ENCODE measurements at regions not wholly inside any gene's neighbourhood (a gene's known extent, or its start where the extent isn't known, plus 50 kb on each side); places are given as distances from the start of the nearest gene placed in this dataset.

GRCh38 chr3:107969994-107970819, 120.6 kb downstream of the CD47 start:
- peak; percentile 56 for DNase-seq

DNA sequence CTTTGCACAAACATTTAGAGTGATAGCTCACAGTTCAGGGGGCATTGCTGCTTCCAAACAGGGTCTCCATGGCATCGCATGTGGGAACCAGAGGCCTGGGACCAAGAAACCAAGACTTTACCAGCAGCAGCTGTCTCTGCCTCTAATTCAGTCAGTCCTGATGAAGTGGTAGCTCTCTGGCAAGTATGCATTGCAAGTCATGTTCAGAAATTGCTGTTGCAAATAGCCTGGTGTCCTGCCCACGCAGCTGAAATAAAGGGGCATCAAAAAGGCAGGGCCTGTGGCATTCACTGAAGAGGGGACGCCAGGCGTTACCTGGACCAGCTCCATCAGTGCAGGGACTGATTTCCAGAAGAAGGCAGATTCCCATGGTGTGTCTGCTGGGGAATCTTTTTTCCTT, 121.3 kb downstream of the CD47 start:
- no peak for DNase-seq

GRCh38 chr3:107966276-107966675, 124.6 kb downstream of the CD47 start:
- DNase-seq: no peak

GRCh38 chr3:107965136-107965655, 125.6 kb downstream of the CD47 start:
- DNase-seq: no peak

GRCh38 chr3:107963581-107963980, 127.2 kb downstream of the CD47 start:
- DNase-seq: no peak

- DNase-seq: no peak
Measured at GRCh38 chr3:107962946-107963345, 127.9 kb downstream of the CD47 start.

GRCh38 chr3:107962037-107962436, 128.8 kb downstream of the CD47 start:
- DNase-seq: no peak

DNA sequence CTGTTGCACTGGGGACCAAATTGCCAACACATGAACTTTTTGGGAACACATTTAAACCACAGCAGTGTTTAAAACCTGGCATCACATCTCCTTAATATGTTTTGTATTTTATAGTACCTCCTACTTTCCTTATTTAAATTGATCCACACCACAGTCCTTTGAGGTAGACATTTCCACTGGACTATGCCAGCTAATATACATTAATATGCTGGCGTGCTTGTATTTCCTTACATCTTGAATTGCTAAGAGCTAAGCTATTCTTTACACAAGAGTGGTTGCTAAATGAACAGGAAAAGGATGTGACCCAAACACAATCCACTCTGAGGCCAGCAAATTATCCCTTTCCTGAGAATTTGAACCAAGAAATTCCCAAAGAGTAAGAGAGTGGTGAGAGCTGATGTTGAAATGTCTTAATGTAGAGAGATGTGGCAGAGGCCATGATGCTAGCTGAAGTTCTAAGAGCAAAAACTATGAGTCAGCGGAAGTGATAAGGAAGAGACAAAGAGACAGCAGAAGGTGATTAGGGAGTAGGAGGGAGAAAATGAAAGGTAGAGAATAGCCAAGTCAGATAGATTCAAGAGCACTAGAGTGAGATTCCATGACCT, 131.2 kb downstream of the CD47 start:
- DNase-seq: no peak

- DNase-seq: no peak
Measured at GRCh38 chr3:107958146-107958545, 132.7 kb downstream of the CD47 start.

DNA sequence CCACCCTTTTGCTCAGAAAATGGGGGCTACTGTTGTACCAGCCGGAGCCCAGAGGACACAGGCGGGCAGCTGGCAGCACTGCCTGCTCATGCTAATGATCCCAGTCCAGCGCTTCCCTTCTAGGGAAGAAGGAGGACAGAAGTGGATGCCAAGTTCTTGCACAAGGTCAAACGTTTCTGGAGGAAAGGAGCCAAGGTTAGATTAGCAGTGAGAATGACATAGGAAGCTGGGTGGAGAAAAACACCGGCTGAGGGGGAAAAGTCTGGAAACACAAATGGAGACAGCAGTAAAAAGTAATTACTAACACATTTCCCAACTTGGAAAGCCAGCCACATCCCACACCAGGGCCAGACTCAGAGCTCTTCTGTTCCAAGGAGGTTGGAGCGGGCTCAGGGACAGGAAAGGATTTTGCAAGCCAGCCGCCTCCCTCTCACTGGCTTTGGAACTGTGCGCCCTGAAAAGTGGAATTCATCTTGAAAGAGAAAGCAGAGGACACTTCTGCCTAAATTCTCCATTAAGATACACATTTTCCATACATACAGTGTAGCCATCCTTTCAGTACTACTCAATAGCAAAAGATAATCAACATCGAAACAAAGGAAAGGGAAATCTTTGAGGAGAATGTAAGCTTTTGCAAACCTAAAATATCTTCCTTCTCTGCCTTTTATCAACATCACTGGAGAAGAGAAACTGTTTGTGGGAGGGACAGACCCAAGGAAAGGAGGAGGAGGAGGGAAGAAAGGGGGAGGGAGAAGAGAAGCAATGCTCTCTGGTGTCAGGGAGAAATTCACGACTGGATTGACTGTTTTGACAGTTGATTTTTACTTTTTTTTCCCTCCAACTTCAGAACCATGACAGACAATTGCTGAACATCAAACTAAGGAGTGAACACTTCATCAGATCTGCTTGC, 133.6 kb downstream of the CD47 start:
- DNase-seq: no peak

DNA sequence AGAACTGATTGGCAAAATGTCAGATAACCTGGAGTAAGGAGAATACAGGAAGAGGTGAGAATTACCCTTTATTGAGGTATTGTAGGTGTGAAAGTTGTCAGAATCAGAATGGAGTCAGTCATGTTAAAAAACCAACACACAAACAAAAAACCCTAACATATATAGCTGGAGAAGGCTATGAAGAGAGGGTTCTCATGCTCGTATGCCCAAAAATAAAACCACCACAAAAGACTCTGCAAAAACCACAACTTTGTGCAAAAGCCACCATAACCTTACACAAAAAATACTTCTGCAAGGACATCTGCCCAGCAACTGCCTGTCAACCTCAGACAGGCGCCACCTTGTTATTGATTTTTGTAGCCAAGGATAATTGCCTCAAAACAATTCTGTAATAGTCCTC, 136.0 kb downstream of the CD47 start:
- peak; percentile 48 for DNase-seq

DNA sequence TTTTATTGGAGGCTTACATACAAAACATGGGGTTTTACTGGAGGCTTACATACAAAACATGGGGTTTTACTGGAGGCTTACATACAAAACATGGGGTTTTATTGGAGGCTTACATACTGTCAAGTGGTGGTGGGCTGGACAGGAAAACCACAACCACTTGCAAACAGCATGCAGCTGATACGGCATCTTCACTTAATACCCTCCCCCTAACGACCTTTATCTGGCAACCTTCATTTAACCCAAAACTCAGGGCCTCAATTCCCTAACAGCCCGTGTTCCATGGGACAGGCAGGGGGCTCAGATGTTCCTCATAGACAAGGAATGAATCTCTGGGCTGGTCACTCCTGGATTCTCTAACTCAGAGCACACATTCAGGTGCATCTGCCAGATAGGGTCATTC, 137.1 kb downstream of the CD47 start:
- DNase-seq: no peak

- no peak for DNase-seq
Measured at GRCh38 chr3:107951126-107951525, 139.7 kb downstream of the CD47 start.

DNA sequence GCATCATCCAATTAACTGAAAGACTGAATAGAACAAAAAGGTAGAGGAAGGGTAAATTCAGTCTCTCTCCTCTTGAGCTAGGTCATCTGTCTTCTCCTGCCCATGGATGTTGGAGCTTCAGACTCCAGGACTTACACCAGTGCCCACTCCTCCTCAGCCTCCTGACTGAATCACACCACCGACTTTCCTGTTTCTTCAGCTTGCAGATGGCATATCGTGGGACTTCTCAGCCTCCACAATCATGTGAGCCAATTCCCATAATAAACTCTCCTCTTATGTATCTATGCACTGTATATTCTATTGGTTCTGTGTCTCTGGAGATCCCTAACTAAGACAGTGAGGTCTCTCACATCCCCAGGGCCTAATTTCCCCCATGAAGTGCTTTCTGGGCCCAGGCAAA, 140.4 kb downstream of the CD47 start:
- no peak for DNase-seq

GRCh38 chr3:107949394-107949970, 141.3 kb downstream of the CD47 start:
- DNase-seq: no peak

DNA sequence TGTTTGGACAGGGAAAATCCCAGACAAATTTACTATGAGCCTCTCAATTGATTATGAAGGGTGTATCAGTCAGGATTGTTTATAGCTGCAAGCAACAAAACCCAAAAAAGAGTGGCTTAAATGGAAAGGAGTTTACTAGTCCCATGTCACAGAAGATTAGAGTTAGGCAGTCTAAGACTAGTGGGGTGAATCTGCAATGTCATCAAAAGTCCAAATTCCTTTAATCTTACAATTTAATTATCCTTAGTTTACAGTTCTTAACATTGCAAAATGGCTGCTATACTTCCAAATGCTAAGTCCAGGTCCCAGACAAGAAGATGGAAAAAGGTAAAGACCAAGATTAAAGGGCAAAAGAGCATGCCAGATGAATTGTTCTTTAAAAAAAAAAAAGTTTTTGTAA, 143.6 kb downstream of the CD47 start:
- DNase-seq: no peak

DNA sequence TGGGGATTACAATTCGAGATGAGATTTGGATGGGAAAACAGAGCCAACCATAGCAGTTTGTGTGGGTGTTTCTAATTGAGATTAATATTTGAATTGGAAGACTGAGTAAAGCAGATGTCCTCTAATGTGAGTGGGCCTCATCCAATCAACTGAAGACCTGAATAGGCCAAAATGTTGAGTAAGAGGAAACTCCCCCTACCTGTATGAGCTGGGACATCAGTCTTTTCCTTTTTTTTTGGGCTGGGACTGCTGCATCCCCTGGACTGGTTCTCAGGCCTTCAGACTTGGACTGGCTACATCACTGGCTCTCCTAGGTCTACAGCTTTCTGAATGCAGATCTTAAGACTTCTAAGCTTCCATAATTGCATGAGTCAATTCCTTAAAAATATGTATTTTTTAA, 144.1 kb downstream of the CD47 start:
- no peak for DNase-seq

GRCh38 chr3:107945417-107946094, 145.3 kb downstream of the CD47 start:
- DNase-seq: no peak

GRCh38 chr3:107943786-107944523, 146.9 kb downstream of the CD47 start:
- no peak for DNase-seq

DNA sequence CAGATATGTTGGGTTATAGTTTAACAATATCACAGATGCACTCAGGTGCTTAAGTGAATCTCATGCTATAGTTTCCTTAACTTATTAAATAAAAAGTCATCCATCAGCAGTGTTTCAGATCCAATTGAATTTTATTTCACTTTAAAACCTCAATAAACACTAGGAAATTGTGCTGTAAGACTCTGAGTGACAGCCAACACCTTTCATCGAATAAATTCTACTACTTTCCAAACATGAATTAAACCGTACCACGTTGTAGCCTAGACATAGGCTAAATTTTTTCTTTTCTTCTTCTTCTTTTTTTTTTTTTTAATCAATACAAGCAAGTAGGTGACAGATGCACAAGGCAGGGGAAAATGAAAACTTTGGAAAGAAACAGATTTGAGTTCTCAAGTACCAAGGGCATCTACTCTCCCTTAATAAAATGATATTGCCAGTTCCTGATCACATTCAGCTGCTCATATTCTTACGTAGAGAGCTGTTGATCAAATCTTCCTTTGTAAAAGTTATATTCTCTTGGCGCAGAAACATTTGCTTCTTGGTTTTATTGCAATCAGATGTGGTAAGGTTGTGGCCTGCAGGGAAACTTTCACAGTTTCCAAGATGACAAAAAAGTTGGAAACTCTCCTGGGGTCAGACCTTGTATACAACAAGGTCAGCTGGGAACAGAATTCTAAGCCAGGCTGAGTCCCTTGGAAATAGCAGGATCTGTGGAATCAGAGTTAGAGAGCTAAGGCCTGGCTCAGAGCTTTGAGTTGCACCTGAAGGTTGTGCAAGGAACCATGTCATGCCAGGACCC, 147.7 kb downstream of the CD47 start:
- DNase-seq: no peak

DNA sequence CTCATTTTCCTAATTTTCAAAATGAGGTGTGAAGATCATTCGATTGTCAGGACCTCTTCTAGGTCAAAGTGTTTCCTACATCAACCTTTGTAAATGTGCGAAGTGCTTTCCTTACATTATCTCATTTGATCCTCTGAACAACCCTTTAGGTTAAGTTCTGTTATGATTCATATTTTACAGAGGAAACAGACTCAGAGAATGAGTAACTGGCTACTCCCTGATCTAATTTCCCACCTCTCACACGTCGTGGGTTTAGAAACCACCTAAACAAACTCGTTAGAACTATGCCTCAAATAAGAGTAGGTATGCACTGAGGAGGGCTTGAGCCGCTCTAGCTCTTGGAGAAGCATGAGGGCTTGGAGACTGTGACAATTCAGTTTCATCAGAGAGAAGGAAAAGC, 148.6 kb downstream of the CD47 start:
- DNase-seq: no peak

Data from COR-L47 (cell line).